ENCODE measurements at regions not wholly inside any gene's neighbourhood (a gene's known extent, or its start where the extent isn't known, plus 50 kb on each side); places are given as distances from the start of the nearest gene placed in this dataset.

DNA sequence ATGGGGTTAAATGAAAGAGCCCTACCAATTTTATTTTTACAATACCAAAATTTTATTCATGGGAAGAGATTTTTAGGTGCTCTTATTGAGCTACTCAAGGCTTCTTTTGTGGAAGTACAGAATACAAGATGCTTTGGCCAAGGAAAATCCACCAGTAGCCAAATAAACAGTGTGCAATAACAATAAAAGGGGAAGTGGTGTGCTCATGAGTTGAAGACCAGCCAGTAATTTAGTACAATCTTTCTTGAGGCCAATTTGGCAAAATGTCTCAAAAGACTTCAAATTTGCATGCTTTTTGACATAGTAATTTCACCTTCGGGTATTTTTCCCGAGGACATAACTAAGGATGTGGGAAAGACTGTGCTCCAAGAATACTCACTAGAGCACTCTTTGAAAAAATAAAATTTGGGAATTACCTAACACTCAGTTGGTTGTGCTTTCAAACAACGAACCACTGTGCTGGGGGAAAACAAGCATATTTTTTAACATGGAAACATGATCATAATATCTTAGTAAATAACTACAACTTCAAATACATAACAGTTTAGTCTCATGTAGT lies 294.0 kb downstream of the DIPK2A start:
- TF ChIP-seq POLR2A (IDR thresholded peaks at IDR 0.05; ENCODE audit: low read depth, low read length) (no peak), POLR2AphosphoS5 (IDR thresholded peaks at IDR 0.05; ENCODE audit: low read depth, low read length) (no peak), TAF1 (IDR thresholded peaks at IDR 0.05; ENCODE audit: borderline replicate concordance, low read depth, low read length) (no peak)
